Stimulated activated CD4-positive, alpha-beta T cell treated with anti-CD3 and anti-CD28 coated beads, Interleukin-4, amount 100 ng/mL, for 4 hours (primary cell): ENCODE measurements at regions not wholly inside any gene's neighbourhood (a gene's known extent, or its start where the extent isn't known, plus 50 kb on each side); places are given as distances from the start of the nearest gene placed in this dataset.

Experiments
- DNase-seq, 2 experiments: peaks; one replicate each; pipeline ENCODE4 v3.0.0-alpha.2; 2020

- no peak for DNase-seq
These were observed 268.2 kb upstream of the ATP2B1 start for GRCh38 chr12:89976866-89977265.

- DNase-seq: no peak
These were observed 266.9 kb upstream of the ATP2B1 start for GRCh38 chr12:89975574-89975973.

- DNase-seq: no peak
These were observed 263.2 kb upstream of the ATP2B1 start for GRCh38 chr12:89971880-89972279.

GRCh38 chr12:89970722-89971121 lies 262.1 kb upstream of the ATP2B1 start:
- DNase-seq: no peak

GRCh38 chr12:89969093-89969492 lies 260.5 kb upstream of the ATP2B1 start:
- no peak for DNase-seq

GRCh38 chr12:89968151-89968700 lies 259.6 kb upstream of the ATP2B1 start:
- no peak for DNase-seq

GRCh38 chr12:89966495-89967240 lies 258.0 kb upstream of the ATP2B1 start:
- no peak for DNase-seq

GRCh38 chr12:89965993-89966392 lies 257.4 kb upstream of the ATP2B1 start:
- no peak for DNase-seq

GRCh38 chr12:89962648-89963047 lies 254.0 kb upstream of the ATP2B1 start:
- no peak for DNase-seq

- no peak for DNase-seq
These were observed 252.2 kb upstream of the ATP2B1 start for GRCh38 chr12:89960607-89961394.

- peak in 1 of 2 experiments; percentile 6 for DNase-seq
These were observed 251.4 kb upstream of the ATP2B1 start for GRCh38 chr12:89960011-89960507.

GRCh38 chr12:89959179-89959578 lies 250.5 kb upstream of the ATP2B1 start:
- no peak for DNase-seq

- no peak for DNase-seq
These were observed 245.6 kb upstream of the ATP2B1 start for GRCh38 chr12:89954259-89954658.

- no peak for DNase-seq
These were observed 243.0 kb upstream of the ATP2B1 start for GRCh38 chr12:89951694-89952060.

GRCh38 chr12:89951050-89951693 lies 242.5 kb upstream of the ATP2B1 start:
- DNase-seq: peak in 1 of 2 experiments; percentile 5

GRCh38 chr12:89950421-89950820 lies 241.8 kb upstream of the ATP2B1 start:
- DNase-seq: no peak

- peak in 1 of 2 experiments; percentile 48 for DNase-seq
These were observed 241.0 kb upstream of the ATP2B1 start for GRCh38 chr12:89949457-89950195.

- no peak for DNase-seq
These were observed 239.9 kb upstream of the ATP2B1 start for GRCh38 chr12:89948271-89949175.

- no peak for DNase-seq
These were observed 239.0 kb upstream of the ATP2B1 start for GRCh38 chr12:89947437-89948270.

GRCh38 chr12:89946518-89947135 lies 238.0 kb upstream of the ATP2B1 start:
- DNase-seq: no peak
